ENCODE measurements at regions not wholly inside any gene's neighbourhood (a gene's known extent, or its start where the extent isn't known, plus 50 kb on each side); places are given as distances from the start of the nearest gene placed in this dataset.
"Not testable (repeated sequence)": the region's sequence is repeated elsewhere in the genome, so short reads cannot be mapped to it uniquely, and the experiment has no call there.

DNA sequence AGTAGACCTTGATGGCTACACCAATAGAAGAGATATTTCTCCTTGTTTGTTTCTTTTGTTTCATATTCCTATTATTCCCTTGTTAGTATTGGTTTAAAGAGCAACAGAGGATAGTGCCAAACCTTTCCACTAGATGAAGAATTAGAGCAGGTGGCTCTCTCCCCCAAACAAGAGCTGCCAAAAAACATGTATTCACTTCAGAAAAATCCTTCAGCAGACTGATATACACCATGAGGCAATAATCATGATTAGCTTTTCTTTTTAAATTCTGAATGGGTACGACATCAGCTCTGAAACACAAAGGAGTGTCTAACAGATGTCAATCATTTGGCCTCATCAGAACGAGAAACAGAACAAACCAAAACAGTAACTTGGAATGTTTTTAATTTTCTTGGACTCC lies 67.3 kb upstream of the MAP10 start:
- no peak overlapping the region for H3K27ac ChIP-seq
- H3K27me3 ChIP-seq = no peaks in the 10 kb centered on the region
- H3K4me1 ChIP-seq (replicated peaks in 1 of 2) = no peaks in the 10 kb centered on the region
- no peaks in the 10 kb centered on the region for H3K36me3 ChIP-seq (replicated peaks in 1 of 2)
- H3K4me3 ChIP-seq = no peak overlapping the region
- intact Hi-C loops (cut with DNase I) = no loop called here
- 78 to 86% (median 83%) methylated on average over 2 of the region's 2 CpGs for WGBS, 4 donors
- TF ChIP-seq POLR2A (IDR thresholded peaks at IDR 0.05) = no peak
- TF ChIP-seq, protein P1, sequence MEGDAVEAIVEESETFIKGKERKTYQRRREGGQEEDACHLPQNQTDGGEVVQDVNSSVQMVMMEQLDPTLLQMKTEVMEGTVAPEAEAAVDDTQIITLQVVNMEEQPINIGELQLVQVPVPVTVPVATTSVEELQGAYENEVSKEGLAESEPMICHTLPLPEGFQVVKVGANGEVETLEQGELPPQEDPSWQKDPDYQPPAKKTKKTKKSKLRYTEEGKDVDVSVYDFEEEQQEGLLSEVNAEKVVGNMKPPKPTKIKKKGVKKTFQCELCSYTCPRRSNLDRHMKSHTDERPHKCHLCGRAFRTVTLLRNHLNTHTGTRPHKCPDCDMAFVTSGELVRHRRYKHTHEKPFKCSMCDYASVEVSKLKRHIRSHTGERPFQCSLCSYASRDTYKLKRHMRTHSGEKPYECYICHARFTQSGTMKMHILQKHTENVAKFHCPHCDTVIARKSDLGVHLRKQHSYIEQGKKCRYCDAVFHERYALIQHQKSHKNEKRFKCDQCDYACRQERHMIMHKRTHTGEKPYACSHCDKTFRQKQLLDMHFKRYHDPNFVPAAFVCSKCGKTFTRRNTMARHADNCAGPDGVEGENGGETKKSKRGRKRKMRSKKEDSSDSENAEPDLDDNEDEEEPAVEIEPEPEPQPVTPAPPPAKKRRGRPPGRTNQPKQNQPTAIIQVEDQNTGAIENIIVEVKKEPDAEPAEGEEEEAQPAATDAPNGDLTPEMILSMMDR (IDR thresholded peaks at IDR 0.05) = no peak
- H3K9me3 ChIP-seq (replicated peaks in 1 of 3) = no peaks in the 10 kb centered on the region
- DNase-seq = no peak

DNA sequence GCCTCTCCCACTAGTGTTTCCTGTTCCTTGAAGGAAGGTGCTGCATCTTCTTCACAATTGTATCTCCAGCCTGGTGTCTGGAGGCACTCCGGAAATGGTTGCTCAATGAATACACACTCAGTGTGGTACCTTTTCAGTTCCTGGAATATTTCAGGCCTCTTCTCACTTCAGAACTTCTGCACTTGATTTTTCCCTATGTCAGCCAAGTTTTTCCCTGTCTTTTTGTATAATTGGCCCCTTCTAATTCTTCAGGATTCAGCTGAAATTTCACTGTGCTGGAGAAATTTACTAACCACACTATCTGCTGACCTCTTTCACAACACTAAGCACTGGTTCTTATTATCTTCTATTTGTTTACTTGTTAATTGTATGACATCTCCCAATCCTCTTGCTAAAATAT lies 61.2 kb upstream of the MAP10 start:
- intact Hi-C loops (cut with DNase I) = no loop called here
- peaks cover 0 to 4% (median 0%) of the 10 kb centered on the region in 3 donors for H3K9me3 ChIP-seq (replicated peaks in 1 of 3)
- 86 to 100% (median 91%) methylated on average over 1 of the region's 1 CpG for WGBS, 4 donors
- no peaks in the 10 kb centered on the region for H3K36me3 ChIP-seq (replicated peaks in 1 of 2)
- H3K27me3 ChIP-seq = no peaks in the 10 kb centered on the region
- no peak overlapping the region for H3K27ac ChIP-seq
- DNase-seq = no peak
- H3K4me1 ChIP-seq (replicated peaks in 1 of 2) = no peaks in the 10 kb centered on the region
- TF ChIP-seq, protein P1 (IDR thresholded peaks at IDR 0.05) = no peak
- no peak for TF ChIP-seq POLR2A (IDR thresholded peaks at IDR 0.05)
- H3K4me3 ChIP-seq = no peak overlapping the region

DNA sequence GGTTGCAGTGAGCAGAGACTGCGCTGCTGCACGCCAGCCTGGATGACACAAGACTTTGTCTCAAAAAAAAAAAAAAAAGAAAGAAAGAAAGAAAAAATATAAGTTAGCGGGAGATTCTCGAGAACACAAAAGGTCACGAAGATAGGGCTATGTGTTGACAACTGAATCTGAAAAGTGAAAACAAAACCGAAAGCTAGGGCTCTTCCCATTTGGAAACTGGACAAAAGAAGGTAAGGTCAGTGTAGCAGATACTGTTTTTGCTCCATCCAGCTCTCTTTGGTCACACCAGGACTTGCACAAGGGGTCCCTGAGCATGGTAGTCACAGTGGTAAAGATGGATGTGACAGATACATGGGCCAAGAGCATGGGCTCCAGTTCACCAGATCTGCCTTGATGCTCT lies 60.4 kb upstream of the MAP10 start:
- no peaks in the 10 kb centered on the region for H3K4me1 ChIP-seq (replicated peaks in 1 of 2)
- 87 to 92% (median 89%) methylated on average over 6 of the region's 6 CpGs for WGBS, 4 donors
- H3K27me3 ChIP-seq = no peaks in the 10 kb centered on the region
- no peak for DNase-seq
- no peak overlapping the region for H3K27ac ChIP-seq
- intact Hi-C loops (cut with DNase I) = no loop called here
- H3K9me3 ChIP-seq (replicated peaks in 1 of 3) = peaks cover 0 to 12% (median 0%) of the 10 kb centered on the region in 3 donors
- no peak overlapping the region for H3K4me3 ChIP-seq
- TF ChIP-seq POLR2A (IDR thresholded peaks at IDR 0.05) = no peak
- TF ChIP-seq, protein P1 (IDR thresholded peaks at IDR 0.05) = no peak
- H3K36me3 ChIP-seq (replicated peaks in 1 of 2) = no peaks in the 10 kb centered on the region

DNA sequence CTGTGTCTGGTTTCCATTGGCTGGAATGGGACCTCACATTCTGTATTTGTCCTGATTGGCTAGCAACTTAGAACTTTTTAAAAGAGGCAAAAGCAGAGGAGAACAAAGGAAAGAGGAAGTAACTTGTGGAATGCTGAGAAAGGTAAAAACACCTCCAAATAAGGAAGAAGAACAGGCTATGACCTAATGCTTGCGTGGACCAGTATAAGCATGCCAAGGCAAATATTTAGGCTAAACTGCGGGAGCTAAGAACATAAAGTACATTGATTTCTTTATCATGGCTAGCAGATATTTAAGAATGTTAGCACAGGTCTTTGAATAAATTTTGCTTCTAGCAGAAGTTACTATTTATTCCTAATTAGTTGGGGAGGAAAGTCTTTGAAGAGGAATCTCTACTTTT lies 59.5 kb upstream of the MAP10 start:
- intact Hi-C loops (cut with DNase I); H3K27ac ChIP-seq; H3K27me3 ChIP-seq; H3K36me3 ChIP-seq (replicated peaks in 1 of 2); H3K4me3 ChIP-seq; DNase-seq; H3K4me1 ChIP-seq (replicated peaks in 1 of 2): not testable (repeated sequence)
- peaks cover 0 to 13% (median 0%) of the 10 kb centered on the region in 3 donors for H3K9me3 ChIP-seq (replicated peaks in 1 of 3)
- 92 to 100% (median 96%) methylated on average over 2 of the region's 2 CpGs for WGBS, 4 donors

DNA sequence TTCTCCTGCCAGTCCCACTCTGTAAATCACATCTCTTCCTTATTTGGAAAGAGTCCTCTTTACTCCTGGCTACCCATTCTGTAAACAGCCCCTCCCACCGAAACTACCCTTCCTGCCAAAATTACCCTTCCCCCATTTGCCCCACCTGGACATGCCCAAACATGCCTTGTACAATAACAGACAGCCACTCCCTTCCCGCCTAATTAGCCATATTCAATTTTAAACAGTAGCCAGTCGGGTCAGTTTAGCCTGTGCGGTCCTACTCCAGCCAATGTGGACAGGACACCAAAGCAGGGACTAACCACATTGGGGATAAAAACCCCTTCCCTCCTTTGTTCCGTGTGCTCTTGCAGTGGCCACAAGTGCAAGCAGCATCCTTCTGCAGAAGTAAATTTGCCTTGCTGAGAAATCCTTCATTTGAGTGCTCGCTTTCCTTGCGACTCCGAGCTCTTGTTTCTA lies 56.3 kb upstream of the MAP10 start:
- intact Hi-C loops (cut with DNase I) = no loop called here
- Histone ChIP-seq H3K27ac (no peak overlapping the region), H3K4me1 (replicated peaks in 1 of 2) (no peaks in the 10 kb centered on the region), H3K4me3 (no peak overlapping the region), H3K27me3 (no peaks in the 10 kb centered on the region), H3K36me3 (replicated peaks in 1 of 2) (no peaks in the 10 kb centered on the region), H3K9me3 (replicated peaks in 1 of 3) (peaks cover 0 to 13% (median 0%) of the 10 kb centered on the region in 3 donors)
- TF ChIP-seq POLR2A (IDR thresholded peaks at IDR 0.05) = no peak
- TF ChIP-seq, protein P1 (IDR thresholded peaks at IDR 0.05) = no peak
- no peak for DNase-seq
- WGBS, 4 donors = 83 to 85% (median 84%) methylated on average over 8 of the region's 8 CpGs
